Body of pancreas (tissue), 4 donors: ENCODE measurements at regions not wholly inside any gene's neighbourhood (a gene's known extent, or its start where the extent isn't known, plus 50 kb on each side); places are given as distances from the start of the nearest gene placed in this dataset.

ENCODE experiments used
- ATAC-seq: fragments of 150-250 bp; one replicate; pipeline ENCODE4 v1.9.1; 2016
- DNase-seq, 4 donors: peaks; one replicate each; pipeline ENCODE4 v3.0.0-alpha.2; 2019
- H3K27ac ChIP-seq, 4 donors: fragments of 200-600 bp; sonication (generic); 1 replicate in 3 of 4; 2 replicates in 1 of 4; pipeline versions ENCODE4 v1.5.1 to v1.6.1; 2016 to 2019; ENCODE audit warnings: mild to moderate bottlenecking in 1 of 4, mixed read lengths in 1 of 4, moderate library complexity in 1 of 4
- H3K27me3 ChIP-seq, 2 donors: fragments of 200-600 bp; sonication (generic); one replicate each; pipeline ENCODE4 v1.6.0; 2016; ENCODE audit warnings: mild to moderate bottlenecking in 1 of 2
- H3K36me3 ChIP-seq, 2 donors: fragments of 200-600 bp; sonication (generic); replicated peaks in 1 of 2; 2 replicates each; pipeline ENCODE4 v1.5.1; 2016; ENCODE audit warnings: low read depth in 2 of 2; ENCODE audit not compliant: insufficient read depth in 1 of 2
- H3K4me1 ChIP-seq: fragments of 200-600 bp; sonication (generic); one replicate; pipeline ENCODE4 v1.6.0; 2016
- H3K4me3 ChIP-seq, 2 donors: fragments of 200-600 bp; sonication (generic); 1 replicate in 1 of 2; 2 replicates in 1 of 2; pipeline ENCODE4 v1.5.1; 2016 to 2019
- H3K9me3 ChIP-seq, 3 donors: fragments of 200-600 bp; sonication (generic); 1 replicate in 2 of 3; 2 replicates in 1 of 3; pipeline ENCODE4 v1.5.1; 2016
- CTCF ChIP-seq, 7 experiments: fragments of 450-650 bp in 4 of 7; fragments of 200-600 bp in 3 of 7; sonication (generic) in 3 of 7; IDR thresholded peaks; one replicate each; pipeline ENCODE4 v1.5.1; 2016 to 2019; ENCODE audit warnings: antibody characterized with exemption in 7 of 7
- POLR2A ChIP-seq, 3 donors: fragments of 450-650 bp; IDR thresholded peaks; one replicate each; pipeline ENCODE4 v1.6.1; 2016; ENCODE audit warnings: antibody characterized with exemption in 3 of 3, mild to moderate bottlenecking in 2 of 3
- WGBS, 2 donors: methylation state at CpG; one replicate each; pipeline ENCODE4 v1.1.5; 2017; 5-methylcytosine and 5-hydroxymethylcytosine counted together
- intact Hi-C: fragments of 100-400 bp; cut with DNase I; formaldehyde crosslinking; loops from one replicate; pipeline ENCODE4 v1.15.1; 2023

- TF ChIP-seq POLR2A (IDR thresholded peaks at IDR 0.05) (no peak), CTCF (IDR thresholded peaks at IDR 0.05) (no peak)
- H3K9me3 ChIP-seq: no peaks in the 10 kb centered on the region
- no peak for ATAC-seq
- no peak for DNase-seq
- H3K36me3 ChIP-seq: no peaks in the 10 kb centered on the region
- intact Hi-C loops: no loop called here
- H3K4me3 ChIP-seq: no peak overlapping the region
- no peaks in the 10 kb centered on the region for H3K27me3 ChIP-seq
- no peaks in the 10 kb centered on the region for H3K4me1 ChIP-seq
- 76 to 81% methylated on average over 1 of the region's 1 CpG for WGBS, 2 donors
- H3K27ac ChIP-seq: no peak overlapping the region
These were observed 110.7 kb upstream of the TANK start for GRCh38 chr2:161049559-161049958.

- intact Hi-C loops: no loop called here
- TF ChIP-seq POLR2A (IDR thresholded peaks at IDR 0.05): no peak
- no peak for TF ChIP-seq CTCF (IDR thresholded peaks at IDR 0.05)
- DNase-seq (no peak), ATAC-seq (no peak)
- no peaks in the 10 kb centered on the region for H3K9me3 ChIP-seq
- no peaks in the 10 kb centered on the region for H3K36me3 ChIP-seq
- H3K27me3 ChIP-seq: no peaks in the 10 kb centered on the region
- H3K4me3 ChIP-seq: no peak overlapping the region
- H3K27ac ChIP-seq: no peak overlapping the region
- no peaks in the 10 kb centered on the region for H3K4me1 ChIP-seq
- WGBS, 2 donors: 59 to 61% methylated on average over 1 of the region's 1 CpG
These were observed 108.0 kb upstream of the TANK start for GRCh38 chr2:161052214-161052613.

GRCh38 chr2:161055289-161055688 lies 104.9 kb upstream of the TANK start:
- Histone ChIP-seq H3K27me3 (no peaks in the 10 kb centered on the region), H3K27ac (no peak overlapping the region), H3K9me3 (no peaks in the 10 kb centered on the region), H3K4me1 (no peaks in the 10 kb centered on the region), H3K36me3 (no peaks in the 10 kb centered on the region), H3K4me3 (no peak overlapping the region)
- intact Hi-C loops: no loop called here
- no peak for ATAC-seq
- TF ChIP-seq POLR2A (IDR thresholded peaks at IDR 0.05): no peak
- no peak for TF ChIP-seq CTCF (IDR thresholded peaks at IDR 0.05)
- DNase-seq: no peak

- DNase-seq: no peak
- H3K36me3 ChIP-seq: no peaks in the 10 kb centered on the region
- H3K4me1 ChIP-seq: peaks cover 5% of the 10 kb centered on the region
- intact Hi-C loops: no loop called here
- no peak overlapping the region for H3K4me3 ChIP-seq
- TF ChIP-seq CTCF (IDR thresholded peaks at IDR 0.05) (no peak), POLR2A (IDR thresholded peaks at IDR 0.05) (no peak)
- H3K27me3 ChIP-seq: no peaks in the 10 kb centered on the region
- ATAC-seq: no peak
- WGBS, 2 donors: 69 to 95% methylated on average over 1 of the region's 1 CpG
- no peaks in the 10 kb centered on the region for H3K9me3 ChIP-seq
- H3K27ac ChIP-seq: no peak overlapping the region
These were observed 100.8 kb upstream of the TANK start for GRCh38 chr2:161059388-161059787.

- ATAC-seq: no peak
- no peak for DNase-seq
- Histone ChIP-seq H3K4me3 (no peak overlapping the region), H3K27ac (no peak overlapping the region), H3K27me3 (no peaks in the 10 kb centered on the region), H3K36me3 (no peaks in the 10 kb centered on the region), H3K9me3 (no peaks in the 10 kb centered on the region), H3K4me1 (peaks cover 5% of the 10 kb centered on the region)
- TF ChIP-seq CTCF (IDR thresholded peaks at IDR 0.05): no peak
- no peak for TF ChIP-seq POLR2A (IDR thresholded peaks at IDR 0.05)
- 47 to 57% methylated on average over 4 of the region's 4 CpGs for WGBS, 2 donors
- intact Hi-C loops: no loop called here
These were observed 98.4 kb upstream of the TANK start for GRCh38 chr2:161061786-161062185.
